ENCODE measurements at regions not wholly inside any gene's neighbourhood (a gene's known extent, or its start where the extent isn't known, plus 50 kb on each side); places are given as distances from the start of the nearest gene placed in this dataset.

- no peak for TF ChIP-seq CTCF (IDR thresholded peaks at IDR 0.05; ENCODE audit: borderline replicate concordance)
- peaks cover 13% of the 10 kb centered on the region for H3K4me1 ChIP-seq
- H3K27ac ChIP-seq (replicated peaks): peak overlapping the region; percentile 47
- no peak overlapping the region for H3K4me3 ChIP-seq
- no peaks in the 10 kb centered on the region for H3K36me3 ChIP-seq
- no peaks in the 10 kb centered on the region for H3K27me3 ChIP-seq (ENCODE audit: low read depth)
- peaks cover 7% of the 10 kb centered on the region for H3K9me3 ChIP-seq (replicated peaks)
- intact Hi-C loops (cut with micrococcal nuclease): no loop called here
- DNase-seq: peak; percentile 26
Observed at GRCh38 chr10:57964351-57964750, 303.3 kb downstream of the IPMK start.

GRCh38 chr10:57963546-57963945 is 304.1 kb downstream of the IPMK start:
- H3K4me1 ChIP-seq: peaks cover 13% of the 10 kb centered on the region
- intact Hi-C loops (cut with micrococcal nuclease): no loop called here
- no peak for TF ChIP-seq CTCF (IDR thresholded peaks at IDR 0.05; ENCODE audit: borderline replicate concordance)
- no peaks in the 10 kb centered on the region for H3K36me3 ChIP-seq
- H3K27me3 ChIP-seq (ENCODE audit: low read depth): no peaks in the 10 kb centered on the region
- H3K4me3 ChIP-seq: no peak overlapping the region
- H3K27ac ChIP-seq (replicated peaks): peak overlapping the region; percentile 47
- peaks cover 7% of the 10 kb centered on the region for H3K9me3 ChIP-seq (replicated peaks)
- DNase-seq: no peak

- Histone ChIP-seq H3K27me3 (ENCODE audit: low read depth) (no peaks in the 10 kb centered on the region), H3K4me1 (peaks cover 13% of the 10 kb centered on the region), H3K27ac (replicated peaks) (peak overlapping the region; percentile 13), H3K36me3 (no peaks in the 10 kb centered on the region), H3K9me3 (replicated peaks) (peaks cover 7% of the 10 kb centered on the region), H3K4me3 (no peak overlapping the region)
- TF ChIP-seq CTCF (IDR thresholded peaks at IDR 0.05; ENCODE audit: borderline replicate concordance): no peak
- intact Hi-C loops (cut with micrococcal nuclease): no loop called here
- no peak for DNase-seq
Observed at GRCh38 chr10:57962839-57963238, 304.9 kb downstream of the IPMK start.

GRCh38 chr10:57961487-57961886 is 306.2 kb downstream of the IPMK start:
- TF ChIP-seq CTCF (IDR thresholded peaks at IDR 0.05; ENCODE audit: borderline replicate concordance): no peak
- Histone ChIP-seq H3K4me1 (peaks cover 13% of the 10 kb centered on the region), H3K27ac (replicated peaks) (no peak overlapping the region), H3K27me3 (ENCODE audit: low read depth) (no peaks in the 10 kb centered on the region), H3K4me3 (no peak overlapping the region), H3K9me3 (replicated peaks) (no peaks in the 10 kb centered on the region), H3K36me3 (no peaks in the 10 kb centered on the region)
- intact Hi-C loops (cut with micrococcal nuclease): no loop called here
- DNase-seq: no peak

GRCh38 chr10:57960406-57960805 is 307.3 kb downstream of the IPMK start:
- no peak for TF ChIP-seq CTCF (IDR thresholded peaks at IDR 0.05; ENCODE audit: borderline replicate concordance)
- no peaks in the 10 kb centered on the region for H3K27me3 ChIP-seq (ENCODE audit: low read depth)
- no peak overlapping the region for H3K27ac ChIP-seq (replicated peaks)
- peaks cover 13% of the 10 kb centered on the region for H3K4me1 ChIP-seq
- intact Hi-C loops (cut with micrococcal nuclease): no loop called here
- no peak for DNase-seq
- H3K4me3 ChIP-seq: no peak overlapping the region
- no peaks in the 10 kb centered on the region for H3K9me3 ChIP-seq (replicated peaks)
- H3K36me3 ChIP-seq: no peaks in the 10 kb centered on the region

Data from left ventricle myocardium inferior (tissue), 1 donor.